ENCODE measurements at regions not wholly inside any gene's neighbourhood (a gene's known extent, or its start where the extent isn't known, plus 50 kb on each side); places are given as distances from the start of the nearest gene placed in this dataset.

DNA sequence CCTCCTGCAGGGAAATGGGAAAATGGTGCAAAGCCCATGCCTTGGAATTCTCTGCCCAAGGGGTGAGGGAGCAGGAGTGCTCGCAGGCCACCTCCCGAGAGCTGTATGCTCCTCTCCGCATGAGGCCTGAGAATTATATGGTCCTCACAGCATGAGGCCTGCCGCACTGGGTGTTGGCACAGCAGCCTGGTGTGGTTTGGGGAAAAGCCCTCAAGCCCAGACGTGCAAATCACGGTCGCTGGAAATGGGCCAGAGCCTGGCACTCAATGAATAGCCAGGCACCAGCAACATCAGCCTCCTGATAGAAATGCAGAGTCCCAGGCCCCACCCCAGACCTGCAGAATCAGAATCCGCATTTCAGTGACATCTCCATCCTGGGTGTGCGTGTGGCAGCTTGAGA is 156.4 kb upstream of the FOXF1 start:
- H3K9ac ChIP-seq (replicated peaks; ENCODE audit: extremely low read depth, insufficient read depth, low read length) = no peak overlapping the region
- peaks cover 5% of the 10 kb centered on the region for H3K4me1 ChIP-seq (ENCODE audit: control insufficient read depth, extremely low read depth, insufficient read depth, low read length)
- no peaks in the 10 kb centered on the region for H3K9me1 ChIP-seq (replicated peaks; ENCODE audit: control insufficient read depth, extremely low read depth, insufficient read depth, low read length)
- H3K36me3 ChIP-seq (ENCODE audit: control insufficient read depth in 2 of 2, extremely low read depth in 1 of 2, insufficient read depth in 2 of 2, low read length in 2 of 2) = no peaks in the 10 kb centered on the region
- DNase-seq (ENCODE audit: low read depth, low spot score) (no peak), FAIRE-seq (no peak)
- no peaks in the 10 kb centered on the region for H3K9me3 ChIP-seq (replicated peaks; ENCODE audit: control insufficient read depth, insufficient read depth, low read length)
- TF ChIP-seq EZH2 (IDR thresholded peaks at IDR 0.05; ENCODE audit: borderline replicate concordance, low read depth, low read length, severe bottlenecking) = no peak
- no peak for TF ChIP-seq FOS (IDR thresholded peaks at IDR 0.05; ENCODE audit: borderline replicate concordance, insufficient read depth, low read length)
- H3K79me2 ChIP-seq (ENCODE audit: control insufficient read depth, insufficient read depth, low read length) = no peaks in the 10 kb centered on the region
- dilution Hi-C loops (cut with MboI; ENCODE audit: extremely low pct_ligation_motif_present, low sequenced_read_pairs) = no loop called here
- POLR2A ChIA-PET = interaction anchor here (0.5 kb wide), 1 partner anchor 30 kb away, joined by 4 read pairs; no protein-coding TSS in a partner anchor
- intact Hi-C loops (cut with micrococcal nuclease) = no loop called here
- H2AFZ ChIP-seq (ENCODE audit: low read depth, low read length) = no peak overlapping the region
- no peak overlapping the region for H3K4me3 ChIP-seq (replicated peaks in 1 of 3; ENCODE audit: insufficient read depth in 1 of 3, low read depth in 1 of 3, low read length in 3 of 3)
- no peak overlapping the region for H3K4me2 ChIP-seq (ENCODE audit: insufficient read depth, low read length)
- H3K27ac ChIP-seq (ENCODE audit: insufficient read depth, low read depth, low read length) = no peak overlapping the region
- peaks cover 13 to 14% of the 10 kb centered on the region in 2 experiments for H3K27me3 ChIP-seq (ENCODE audit: control insufficient read depth in 2 of 2, insufficient read depth in 2 of 2, low read length in 2 of 2)
- no TSS peak for BruUV-seq (replicated peaks)
- CTCF ChIA-PET = interaction anchor here (1.1 to 1.6 kb wide), 7 partner anchors 10 to 164 kb away, joined by 3 to 4 read pairs (median 3); no protein-coding TSS in a partner anchor
- H4K20me1 ChIP-seq (replicated peaks; ENCODE audit: control insufficient read depth, extremely low read depth, insufficient read depth, low read length) = no peaks in the 10 kb centered on the region

GRCh38 chr16:86354641-86355513 is 155.4 kb upstream of the FOXF1 start:
- Histone ChIP-seq H3K36me3 (ENCODE audit: control insufficient read depth in 2 of 2, extremely low read depth in 1 of 2, insufficient read depth in 2 of 2, low read length in 2 of 2) (no peaks in the 10 kb centered on the region), H3K79me2 (ENCODE audit: control insufficient read depth, insufficient read depth, low read length) (no peaks in the 10 kb centered on the region), H4K20me1 (replicated peaks; ENCODE audit: control insufficient read depth, extremely low read depth, insufficient read depth, low read length) (no peaks in the 10 kb centered on the region), H3K4me1 (ENCODE audit: control insufficient read depth, extremely low read depth, insufficient read depth, low read length) (peaks cover 5% of the 10 kb centered on the region), H2AFZ (ENCODE audit: low read depth, low read length) (no peak overlapping the region), H3K9me1 (replicated peaks; ENCODE audit: control insufficient read depth, extremely low read depth, insufficient read depth, low read length) (no peaks in the 10 kb centered on the region), H3K4me3 (replicated peaks in 1 of 3; ENCODE audit: insufficient read depth in 1 of 3, low read depth in 1 of 3, low read length in 3 of 3) (no peak overlapping the region), H3K9me3 (replicated peaks; ENCODE audit: control insufficient read depth, insufficient read depth, low read length) (no peaks in the 10 kb centered on the region), H3K27me3 (ENCODE audit: control insufficient read depth in 2 of 2, insufficient read depth in 2 of 2, low read length in 2 of 2) (peaks cover 18 to 23% of the 10 kb centered on the region in 2 experiments), H3K27ac (ENCODE audit: insufficient read depth, low read depth, low read length) (no peak overlapping the region), H3K9ac (replicated peaks; ENCODE audit: extremely low read depth, insufficient read depth, low read length) (no peak overlapping the region), H3K4me2 (ENCODE audit: insufficient read depth, low read length) (no peak overlapping the region)
- DNase-seq (ENCODE audit: low read depth, low spot score) (no peak), FAIRE-seq (no peak)
- TF ChIP-seq, protein P1, sequence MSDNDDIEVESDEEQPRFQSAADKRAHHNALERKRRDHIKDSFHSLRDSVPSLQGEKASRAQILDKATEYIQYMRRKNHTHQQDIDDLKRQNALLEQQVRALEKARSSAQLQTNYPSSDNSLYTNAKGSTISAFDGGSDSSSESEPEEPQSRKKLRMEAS (IDR thresholded peaks at IDR 0.05; ENCODE audit: insufficient read depth, insufficient read length) = no peak
- TF ChIP-seq POLR2A (IDR thresholded peaks at IDR 0.05; ENCODE audit: low read depth, low read length) (no peak), MYC (IDR thresholded peaks at IDR 0.05; ENCODE audit: low read depth, low read length) (no peak), POLR2AphosphoS5 (IDR thresholded peaks at IDR 0.05; ENCODE audit: insufficient read depth, low read depth, low read length) (no peak), JUN (IDR thresholded peaks at IDR 0.05; ENCODE audit: borderline replicate concordance, insufficient read depth, insufficient read length, low read depth) (no peak), CTCF (IDR thresholded peaks at IDR 0.05; ENCODE audit: extremely low read depth in 1 of 2, insufficient read depth in 1 of 2, low read depth in 1 of 2, low read length in 2 of 2) (no peak)
- no TSS peak for BruUV-seq (replicated peaks)
- dilution Hi-C loops (cut with MboI; ENCODE audit: extremely low pct_ligation_motif_present, low sequenced_read_pairs) = no loop called here
- POLR2A ChIA-PET = no interaction called here
- intact Hi-C loops (cut with micrococcal nuclease) = no loop called here
- CTCF ChIA-PET = interaction anchor here (0.9 to 1.6 kb wide), 7 partner anchors 9 to 163 kb away, joined by 3 to 4 read pairs (median 3); no protein-coding TSS in a partner anchor

Data from endothelial cell of umbilical vein (primary cell).